Neural progenitor cell (in vitro differentiated cells): ENCODE measurements at regions not wholly inside any gene's neighbourhood (a gene's known extent, or its start where the extent isn't known, plus 50 kb on each side); places are given as distances from the start of the nearest gene placed in this dataset.

Experiments used
- EZH2 ChIP-seq: fragments of 200-600 bp; sonication (generic); IDR thresholded peaks from 2 replicates; pipeline ENCODE4 v1.6.1; 2017; ENCODE audit warnings: antibody characterized with exemption, mild to moderate bottlenecking, moderate library complexity
- EZH2phosphoT487 ChIP-seq: fragments of 200-600 bp; sonication (generic); IDR thresholded peaks from 2 replicates; pipeline ENCODE4 v1.6.1; 2017; ENCODE audit warnings: antibody characterized with exemption

GRCh38 chr14:104421401-104421821, 158.2 kb upstream of the C14orf180 start:
- TF ChIP-seq EZH2phosphoT487, result no peak
- no peak for TF ChIP-seq EZH2
